SK-N-SH (cell line): ENCODE measurements at regions not wholly inside any gene's neighbourhood (a gene's known extent, or its start where the extent isn't known, plus 50 kb on each side); places are given as distances from the start of the nearest gene placed in this dataset.

Experiments
- CTCF ChIA-PET: fragments of 300-600, 350-600 bp; formaldehyde crosslinking; extraction: SDS; loops from one replicate; lab custom pipeline; 2021; lab: Yijun Ruan, JAX
- POLR2A ChIA-PET: fragments of 350-600 bp; sonication (Branson Sonifier 250); formaldehyde crosslinking; extraction: SDS; loops from one replicate; lab custom pipeline; 2020; ENCODE audit warnings: antibody characterized with exemption, inconsistent platforms; lab: Yijun Ruan, JAX
- DNase-seq: peaks from one replicate; pipeline ENCODE4 v3.0.0; 2012
- H2AFZ ChIP-seq: fragments of 200-600 bp; sonication (generic); 2 replicates; pipeline ENCODE4 v1.8.1; 2016; ENCODE audit warnings: antibody characterized with exemption, mild to moderate bottlenecking, low read depth
- H3F3A ChIP-seq: fragments of 200-600 bp; sonication (generic); replicated peaks from 2 replicates; pipeline ENCODE3; 2016; ENCODE audit warnings: antibody characterized with exemption, mild to moderate bottlenecking; ENCODE audit not compliant: insufficient read depth
- H3K27ac ChIP-seq, 2 experiments: fragments of 200-500 bp in 1 of 2; fragments of 200-600 bp in 1 of 2; sonication (Bioruptor generic) in 1 of 2; sonication (generic), shearing (Covaris generic) in 1 of 2; 2 replicates each; pipeline versions ENCODE4 v1.5.1 to v1.6.1; 2014 to 2016; ENCODE audit warnings: low read depth in 2 of 2, inconsistent platforms in 1 of 2, low read length in 1 of 2, mild to moderate bottlenecking in 1 of 2, mixed read lengths in 1 of 2
- H3K27me3 ChIP-seq: fragments of 200-600 bp; sonication (generic), shearing (Covaris generic); 2 replicates; pipeline ENCODE4 v1.6.1; 2016; ENCODE audit warnings: mixed run types; ENCODE audit not compliant: insufficient read depth
- H3K36me3 ChIP-seq, 2 experiments: fragments of 200-500 bp in 1 of 2; fragments of 200-600 bp in 1 of 2; sonication (Bioruptor generic) in 1 of 2; sonication (generic) in 1 of 2; replicated peaks in 1 of 2; 2 replicates each; pipeline versions ENCODE3 to v1.5.1; 2014 to 2016; ENCODE audit warnings: low read length in 1 of 2, mild to moderate bottlenecking in 1 of 2; ENCODE audit not compliant: insufficient read depth in 2 of 2, control insufficient read depth in 1 of 2
- H3K4me1 ChIP-seq, 2 experiments: fragments of 200-500 bp in 1 of 2; fragments of 200-600 bp in 1 of 2; sonication (Bioruptor generic) in 1 of 2; sonication (generic), shearing (Covaris generic) in 1 of 2; 2 replicates each; pipeline versions ENCODE4 v1.5.1 to v1.6.1; 2014 to 2016; ENCODE audit warnings: low read depth in 1 of 2, low read length in 1 of 2, mixed run types in 1 of 2; ENCODE audit not compliant: insufficient read depth in 2 of 2, control insufficient read depth in 1 of 2
- H3K4me2 ChIP-seq: fragments of 200-600 bp; sonication (generic), shearing (Covaris generic); 2 replicates; pipeline ENCODE4 v1.6.1; 2017; ENCODE audit warnings: mixed run types
- H3K4me3 ChIP-seq, 2 experiments: fragments of 200-500 bp in 1 of 2; fragments of 200-600 bp in 1 of 2; sonication (Bioruptor generic) in 1 of 2; sonication (generic), shearing (Covaris generic) in 1 of 2; 2 replicates each; pipeline versions ENCODE4 v1.5.1 to v1.8.1; 2014 to 2016; ENCODE audit warnings: low read depth in 2 of 2, inconsistent platforms in 1 of 2, low read length in 1 of 2, mild to moderate bottlenecking in 1 of 2, mixed read lengths in 1 of 2, moderate library complexity in 1 of 2
- H3K79me2 ChIP-seq: fragments of 200-600 bp; sonication (generic); 2 replicates; pipeline ENCODE4 v1.8.1; 2017; ENCODE audit warnings: mild to moderate bottlenecking; ENCODE audit not compliant: insufficient read depth
- H3K9ac ChIP-seq: fragments of 200-600 bp; sonication (generic); 2 replicates; pipeline ENCODE4 v1.6.1; 2017; ENCODE audit warnings: mixed run types
- H3K9me2 ChIP-seq: fragments of 200-600 bp; sonication (generic); 2 replicates; pipeline ENCODE4 v1.6.1; 2017; ENCODE audit warnings: mixed run types
- H3K9me3 ChIP-seq: fragments of 200-600 bp; sonication (generic); 2 replicates; pipeline ENCODE4 v1.6.1; 2017; ENCODE audit warnings: mixed run types, mild to moderate bottlenecking, moderate library complexity
- H4K20me1 ChIP-seq: fragments of 200-600 bp; sonication (generic); 2 replicates; pipeline ENCODE4 v1.6.1; 2017; ENCODE audit warnings: mild to moderate bottlenecking, mixed run types; ENCODE audit not compliant: insufficient read depth
- CHD2 ChIP-seq: fragments of 150-350 bp; IDR thresholded peaks from 2 replicates; pipeline ENCODE4 v1.6.1; 2018; ENCODE audit warnings: low read length; ENCODE audit not compliant: partially characterized antibody
- ELF1 ChIP-seq: IDR thresholded peaks from 2 replicates; pipeline ENCODE4 v1.4.0; 2012
- FOXM1 ChIP-seq: IDR thresholded peaks from 2 replicates; pipeline ENCODE4 v1.4.0; 2012; ENCODE audit warnings: low read depth, mild to moderate bottlenecking
- GATA2 ChIP-seq: sonication (generic); formaldehyde crosslinking; IDR thresholded peaks from 2 replicates; pipeline ENCODE4 v1.5.0; 2020; ENCODE audit warnings: mild to moderate bottlenecking, missing genetic modification reagents
- MAX ChIP-seq: IDR thresholded peaks from 2 replicates; pipeline ENCODE4 v1.4.0; 2012; ENCODE audit warnings: low read depth
- MXI1 ChIP-seq: IDR thresholded peaks from 2 replicates; pipeline ENCODE4 v1.6.1; 2012; ENCODE audit warnings: mild to moderate bottlenecking, low read depth, low read length, improper control_type of control experiment
- NFIC ChIP-seq: IDR thresholded peaks from 2 replicates; pipeline ENCODE4 v1.4.0; 2012; ENCODE audit warnings: borderline replicate concordance
- NRF1 ChIP-seq: IDR thresholded peaks from 2 replicates; pipeline ENCODE4 v1.6.1; 2012; ENCODE audit warnings: low read depth, mild to moderate bottlenecking, low read length
- PBX3 ChIP-seq: IDR thresholded peaks from 2 replicates; pipeline ENCODE4; 2012
- RAD21 ChIP-seq: IDR thresholded peaks from 2 replicates; pipeline ENCODE4 v1.6.1; 2012; ENCODE audit warnings: mild to moderate bottlenecking, low read length
- RFX5 ChIP-seq: IDR thresholded peaks from 2 replicates; pipeline ENCODE4 v1.6.1; 2012; ENCODE audit warnings: mild to moderate bottlenecking, improper control_type of control experiment, low read length
- RXRA ChIP-seq: IDR thresholded peaks from 2 replicates; pipeline ENCODE4 v1.4.0; 2012; ENCODE audit warnings: low read depth, mild to moderate bottlenecking, borderline replicate concordance
- SIN3A ChIP-seq: IDR thresholded peaks from 2 replicates; pipeline ENCODE4 v1.6.1; 2012; ENCODE audit warnings: low read depth, mild to moderate bottlenecking, low read length, moderate library complexity, borderline replicate concordance
- SMC3 ChIP-seq: IDR thresholded peaks from 2 replicates; pipeline ENCODE4 v1.6.1; 2012; ENCODE audit warnings: low read depth, low read length, improper control_type of control experiment
- TEAD4 ChIP-seq: IDR thresholded peaks from 2 replicates; pipeline ENCODE4 v1.4.0; 2012; ENCODE audit warnings: mild to moderate bottlenecking, borderline replicate concordance; ENCODE audit not compliant: insufficient read depth
- USF1 ChIP-seq: IDR thresholded peaks from 2 replicates; pipeline ENCODE4 v1.4.0; 2012; ENCODE audit warnings: low read depth, borderline replicate concordance
- YY1 ChIP-seq: IDR thresholded peaks from 2 replicates; pipeline ENCODE4 v1.4.0; 2012; ENCODE audit warnings: low read depth, mild to moderate bottlenecking
- ZBTB33 ChIP-seq: IDR thresholded peaks from 2 replicates; pipeline ENCODE4 v1.4.0; 2012; ENCODE audit warnings: low read depth, borderline replicate concordance
- WGBS: methylation state at CpG from one replicate; pipeline ENCODE4 v1.1.6; 2017; ENCODE audit warnings: low lambda C conversion rate; 5-methylcytosine and 5-hydroxymethylcytosine counted together

GRCh38 chr20:12928358-12928754 is 80.4 kb upstream of the SPTLC3 start:
- Histone ChIP-seq H2AFZ (no peak overlapping the region), H3K4me3 (no peak overlapping the region), H3K9ac (no peak overlapping the region), H3K4me1 (peaks cover 0 to 10% of the 10 kb centered on the region in 2 experiments; a peak in 2 of 4 replicates), H3K27me3 (no peaks in the 10 kb centered on the region), H3F3A (no peaks in the 10 kb centered on the region), H3K4me2 (no peak overlapping the region), H3K79me2 (no peaks in the 10 kb centered on the region), H3K36me3 (no peaks in the 10 kb centered on the region), H3K9me3 (no peaks in the 10 kb centered on the region), H3K27ac (no peak overlapping the region), H4K20me1 (no peaks in the 10 kb centered on the region), H3K9me2 (0 out of 2 replicates have a peak, but pooled peaks cover 4% of the 10 kb centered on the region)
- TF ChIP-seq NRF1 (no peak), TEAD4 (no peak), ELF1 (no peak), SMC3 (no peak), MAX (no peak), RFX5 (no peak), NFIC (no peak), RAD21 (no peak), YY1 (no peak), GATA2 (no peak), SIN3A (no peak), PBX3 (no peak), RXRA (no peak), ZBTB33 (no peak), USF1 (no peak), CHD2 (no peak), MXI1 (no peak), FOXM1 (no peak)
- no peak for DNase-seq
- 33% methylated on average over 1 of the region's 1 CpG for WGBS
- POLR2A ChIA-PET, result no interaction called here
- CTCF ChIA-PET, result interaction anchor here (1.0 to 5.4 kb wide), 5 partner anchors 8 to 191 kb away, joined by 3 to 32 read pairs (median 3); no protein-coding TSS in a partner anchor
